ENCODE measurements at regions not wholly inside any gene's neighbourhood (a gene's known extent, or its start where the extent isn't known, plus 50 kb on each side); places are given as distances from the start of the nearest gene placed in this dataset.
"Not testable (repeated sequence)": the region's sequence is repeated elsewhere in the genome, so short reads cannot be mapped to it uniquely, and the experiment has no call there.

DNA sequence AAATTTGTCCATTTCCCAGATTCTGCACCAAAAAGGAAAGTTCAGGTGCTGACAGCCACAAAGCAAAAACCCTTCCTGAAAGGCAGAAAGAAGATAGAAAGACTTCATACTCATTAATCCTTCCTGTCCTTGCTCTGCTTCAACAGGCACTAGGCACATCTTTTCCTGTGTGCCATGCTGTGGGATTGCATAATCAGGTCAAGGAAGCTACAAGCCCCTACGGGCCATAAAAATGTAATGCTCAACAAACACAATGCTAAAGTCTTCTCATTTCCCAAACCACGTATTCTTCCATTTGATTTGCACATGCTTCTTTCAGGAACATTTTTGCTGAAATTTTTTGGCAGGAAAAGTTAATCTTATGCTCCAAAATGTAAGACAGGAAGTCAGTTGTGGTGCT, 710.9 kb upstream of the ZP4 start:
- not testable (repeated sequence) for DNase-seq (ENCODE audit: extremely low read depth in 1 of 2, low read depth in 1 of 2)

- no peak for DNase-seq (ENCODE audit: extremely low read depth in 1 of 2, low read depth in 1 of 2)
Measured at GRCh38 chr1:238596703-238597102, 706.0 kb upstream of the ZP4 start.

GRCh38 chr1:238592621-238593020, 701.9 kb upstream of the ZP4 start:
- no peak for DNase-seq (ENCODE audit: extremely low read depth in 1 of 2, low read depth in 1 of 2)

DNA sequence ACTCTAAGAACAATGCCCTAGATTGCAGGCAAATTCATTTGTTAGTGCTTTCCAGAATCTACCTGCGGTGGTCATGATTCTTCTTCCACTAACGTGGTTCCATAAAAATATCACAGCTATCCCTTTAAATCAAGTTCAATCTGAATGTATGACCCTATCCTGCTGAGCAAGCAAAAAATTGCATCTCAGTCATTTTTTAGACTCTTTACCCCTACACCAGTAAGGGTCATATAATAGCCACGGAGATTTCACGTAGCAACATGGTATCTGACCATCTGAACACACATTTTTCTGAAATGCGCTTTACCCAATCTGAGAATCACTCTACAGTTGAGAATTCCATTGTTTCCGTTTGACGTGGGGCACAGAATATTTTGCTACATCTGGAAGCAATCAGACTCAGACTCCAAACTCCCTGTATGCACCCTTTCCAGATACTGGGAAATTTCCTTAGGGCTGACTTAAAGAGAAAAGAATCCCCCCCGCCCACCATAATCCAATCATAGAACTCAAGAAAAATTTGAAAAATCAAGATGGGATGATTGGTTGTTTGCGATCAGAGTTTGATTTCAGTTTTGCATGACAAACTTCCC, 699.2 kb upstream of the ZP4 start:
- no peak for DNase-seq (ENCODE audit: extremely low read depth in 1 of 2, low read depth in 1 of 2)

GRCh38 chr1:238582816-238583215, 692.1 kb upstream of the ZP4 start:
- DNase-seq (ENCODE audit: extremely low read depth in 1 of 2, low read depth in 1 of 2): no peak

GRCh38 chr1:238581332-238581731, 690.6 kb upstream of the ZP4 start:
- DNase-seq (ENCODE audit: extremely low read depth in 1 of 2, low read depth in 1 of 2): no peak

GRCh38 chr1:238568735-238569134, 678.0 kb upstream of the ZP4 start:
- DNase-seq (ENCODE audit: extremely low read depth in 1 of 2, low read depth in 1 of 2): no peak

DNA sequence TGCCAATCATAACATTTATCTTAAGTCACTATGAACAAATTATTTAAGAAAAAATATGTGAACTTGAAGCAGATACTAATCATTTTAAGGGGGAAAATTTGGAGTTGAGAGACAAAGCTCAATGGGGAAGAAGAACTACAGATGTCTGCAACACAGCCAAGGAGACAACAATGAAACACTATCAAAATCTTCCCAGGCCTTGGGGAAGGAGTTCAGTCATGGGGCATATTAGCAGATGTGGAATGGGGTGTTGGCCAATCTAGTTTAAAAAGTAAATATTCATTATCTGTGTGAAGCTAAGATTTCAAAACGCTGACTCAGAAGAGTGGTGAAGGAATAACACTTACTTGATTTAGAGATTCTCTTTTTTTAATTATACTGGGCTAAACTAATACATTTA, 671.6 kb upstream of the ZP4 start:
- no peak for DNase-seq (ENCODE audit: extremely low read depth in 1 of 2, low read depth in 1 of 2)

DNA sequence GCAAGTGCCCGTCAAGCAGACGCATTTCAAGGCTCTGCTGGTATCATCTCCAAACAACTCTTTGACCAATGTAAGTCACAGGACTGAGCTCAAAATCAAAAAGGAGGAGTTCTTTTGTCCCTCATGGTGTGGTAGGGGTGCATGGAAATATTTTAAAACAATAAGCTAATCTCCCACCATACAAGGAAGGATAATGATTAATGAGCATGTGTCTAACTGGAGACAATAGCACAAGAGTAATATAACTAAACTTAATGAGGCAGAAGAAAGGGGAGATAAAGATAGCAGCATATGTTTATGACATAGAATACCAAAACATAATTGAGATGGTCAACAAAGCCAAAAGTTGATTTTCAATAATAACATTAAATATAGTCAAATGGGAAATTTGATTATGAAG, 668.0 kb upstream of the ZP4 start:
- no peak for DNase-seq (ENCODE audit: extremely low read depth in 1 of 2, low read depth in 1 of 2)

DNA sequence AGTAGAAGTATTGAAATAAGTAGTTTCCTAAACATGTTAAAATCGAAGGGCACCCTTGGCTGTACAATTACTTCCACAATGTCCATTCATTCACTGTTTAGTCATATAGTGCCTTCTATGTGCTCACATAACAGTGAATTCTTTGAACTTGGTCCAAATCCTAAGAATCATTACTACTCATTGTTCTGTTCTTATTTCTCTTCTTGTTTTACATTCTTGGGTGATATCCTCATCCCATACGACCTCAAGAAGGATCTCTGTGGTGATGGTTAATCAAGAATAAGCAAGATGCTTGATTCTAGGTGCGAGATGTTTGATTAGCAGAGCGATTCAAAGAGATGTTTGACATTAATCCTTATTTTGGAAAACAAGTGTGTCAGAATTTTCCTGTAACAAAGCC, 667.4 kb upstream of the ZP4 start:
- no peak for DNase-seq (ENCODE audit: extremely low read depth in 1 of 2, low read depth in 1 of 2)

DNA sequence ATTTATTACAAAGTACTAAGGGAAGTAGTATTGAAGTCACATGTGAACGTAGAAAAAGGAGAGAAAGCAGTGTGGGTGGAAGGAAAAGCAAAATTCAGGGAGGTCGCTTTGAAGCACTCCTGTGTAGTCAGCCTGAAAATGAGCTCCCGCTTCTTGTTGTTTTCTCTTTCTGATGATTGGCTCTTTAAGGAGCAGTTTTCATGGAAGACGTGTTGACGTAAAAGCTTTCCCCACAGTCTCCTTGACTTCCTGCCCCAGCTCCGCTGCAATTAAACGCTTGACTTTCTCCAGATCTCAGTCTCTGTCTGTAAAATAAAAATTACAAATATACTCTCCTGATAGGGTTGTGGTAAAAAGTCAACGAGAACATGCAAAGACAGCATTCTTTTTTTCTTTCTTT, 661.5 kb upstream of the ZP4 start:
- no peak for DNase-seq (ENCODE audit: extremely low read depth in 1 of 2, low read depth in 1 of 2)

DNA sequence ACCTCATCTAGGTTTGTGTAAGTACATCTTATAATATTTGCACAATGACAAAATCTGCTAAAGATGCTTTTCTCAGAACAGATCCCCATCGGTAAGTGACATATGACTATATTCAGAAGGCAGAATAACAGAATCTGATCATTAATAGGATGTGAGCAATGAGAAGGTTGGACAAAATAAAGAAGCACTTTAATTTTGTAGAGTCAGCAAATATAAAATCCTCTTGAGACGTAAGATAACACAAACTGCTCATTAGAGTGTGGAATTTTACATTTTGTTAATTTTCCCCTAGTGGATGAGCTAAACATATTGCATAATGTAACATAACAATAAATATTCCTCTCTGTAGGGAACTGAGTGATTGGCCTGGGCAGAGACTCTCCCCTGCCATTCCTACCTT, 658.4 kb upstream of the ZP4 start:
- no peak for DNase-seq (ENCODE audit: extremely low read depth in 1 of 2, low read depth in 1 of 2)

DNA sequence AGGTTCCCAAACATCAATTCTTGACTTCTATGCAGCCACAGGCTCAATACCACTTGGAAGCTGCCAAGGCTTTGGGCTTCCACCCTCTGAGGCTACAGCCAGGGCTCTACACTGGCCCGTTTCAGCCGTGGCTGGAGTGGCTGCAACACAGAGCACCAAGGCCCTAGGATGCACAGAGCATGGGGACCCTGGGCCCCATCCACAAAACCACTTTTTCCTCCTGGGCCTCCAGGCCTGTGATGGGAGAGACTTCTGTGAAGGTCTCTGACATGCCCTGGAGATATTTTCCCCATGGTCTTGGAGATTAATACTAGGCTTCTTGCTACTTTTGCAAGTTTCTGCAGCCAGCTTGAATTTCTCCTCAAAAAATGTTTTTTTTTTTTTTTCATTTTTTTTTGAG, 655.4 kb upstream of the ZP4 start:
- no peak for DNase-seq (ENCODE audit: extremely low read depth in 1 of 2, low read depth in 1 of 2)

DNA sequence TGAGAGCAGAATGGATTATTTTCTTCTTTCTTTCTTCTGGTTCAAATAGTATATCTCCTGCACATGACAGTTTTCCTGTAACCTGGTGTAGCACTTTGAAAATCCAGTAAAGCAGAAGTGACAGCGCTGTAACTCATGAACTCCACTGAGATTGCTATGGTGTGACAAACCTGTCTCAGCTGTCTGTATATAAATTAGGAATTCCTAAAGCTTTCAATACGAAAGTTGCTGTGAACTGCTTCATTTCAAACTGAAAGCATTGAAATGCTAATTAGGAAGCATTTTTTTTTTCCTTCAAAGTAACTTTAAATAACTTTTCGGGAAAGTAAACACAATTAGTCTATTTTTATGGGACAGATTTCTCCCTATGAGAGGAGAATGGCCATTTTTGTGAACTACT, 646.9 kb upstream of the ZP4 start:
- no peak for DNase-seq (ENCODE audit: extremely low read depth in 1 of 2, low read depth in 1 of 2)

DNA sequence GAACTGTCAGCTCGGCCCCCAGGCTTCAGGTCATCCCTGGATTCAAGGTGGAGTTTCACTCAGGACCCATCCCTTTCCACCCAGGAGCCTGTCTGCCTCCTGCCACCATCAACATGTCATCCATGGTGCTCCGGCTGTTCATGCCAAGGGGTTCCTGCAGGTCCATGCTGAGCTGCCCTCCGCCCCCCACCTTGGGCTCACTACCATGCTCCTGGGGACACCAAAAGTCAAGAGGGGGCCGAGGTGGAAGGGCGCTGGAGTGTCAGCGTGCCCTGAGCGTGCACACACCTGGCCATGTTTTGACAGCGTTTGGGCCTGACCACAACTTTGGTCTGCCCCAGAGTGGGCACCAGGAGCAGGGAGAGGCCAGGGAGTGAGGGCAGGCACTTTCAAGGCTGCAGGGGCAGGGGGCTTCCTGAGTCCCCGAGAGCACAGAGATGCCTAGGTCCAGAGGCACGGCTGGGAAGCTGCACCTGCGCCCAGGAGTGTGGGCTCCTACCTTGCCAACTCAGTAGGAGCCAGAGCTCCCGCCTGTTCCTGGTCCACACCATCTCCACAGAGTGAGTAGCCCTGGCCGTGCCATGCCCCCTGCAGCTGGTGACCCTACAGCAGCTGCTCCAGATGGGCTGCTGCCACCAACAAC, 639.6 kb upstream of the ZP4 start:
- no peak for DNase-seq (ENCODE audit: extremely low read depth in 1 of 2, low read depth in 1 of 2)

- no peak for DNase-seq (ENCODE audit: extremely low read depth in 1 of 2, low read depth in 1 of 2)
Measured at GRCh38 chr1:238517711-238518110, 627.0 kb upstream of the ZP4 start.

GRCh38 chr1:238501290-238501689, 610.6 kb upstream of the ZP4 start:
- DNase-seq (ENCODE audit: extremely low read depth in 1 of 2, low read depth in 1 of 2): no peak

DNA sequence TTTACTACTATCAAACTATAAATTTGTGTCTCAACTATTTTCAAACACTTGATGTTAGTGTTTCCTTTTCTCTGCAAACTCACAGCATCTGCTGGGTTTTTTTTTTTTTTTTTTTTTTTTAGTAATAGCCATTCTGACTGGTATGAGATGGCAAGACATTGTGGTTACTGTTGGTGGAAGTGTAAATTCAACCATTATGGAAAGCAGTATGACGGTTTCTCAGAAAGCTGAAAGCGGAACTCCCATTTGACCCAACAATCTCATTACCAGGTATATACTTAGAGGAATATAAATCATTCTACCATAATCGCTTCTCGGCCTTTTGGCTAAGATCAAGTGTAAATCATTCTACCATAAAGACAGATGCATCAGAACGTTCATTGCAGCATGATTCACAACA, 608.3 kb upstream of the ZP4 start:
- DNase-seq (ENCODE audit: extremely low read depth in 1 of 2, low read depth in 1 of 2): no peak

DNA sequence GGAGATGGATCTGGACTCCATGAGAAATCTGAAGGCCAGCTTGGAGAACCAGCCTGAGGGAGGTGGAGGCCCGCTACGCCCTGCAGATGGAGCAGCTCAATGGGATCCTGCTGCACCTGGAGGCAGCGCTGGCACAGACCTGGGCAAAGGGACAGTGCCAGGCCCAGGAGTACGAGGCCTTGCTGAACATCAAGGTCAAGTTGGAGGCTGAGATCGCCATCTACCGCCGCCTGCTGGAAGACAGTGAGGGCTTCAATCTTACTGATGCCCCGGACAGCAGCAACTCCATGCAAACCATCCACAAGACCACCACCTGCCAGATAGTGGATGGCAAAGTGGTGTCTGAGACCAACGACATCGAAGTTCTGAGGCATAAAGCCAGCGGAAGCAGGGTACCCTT, 601.5 kb upstream of the ZP4 start:
- no peak for DNase-seq (ENCODE audit: extremely low read depth in 1 of 2, low read depth in 1 of 2)

DNA sequence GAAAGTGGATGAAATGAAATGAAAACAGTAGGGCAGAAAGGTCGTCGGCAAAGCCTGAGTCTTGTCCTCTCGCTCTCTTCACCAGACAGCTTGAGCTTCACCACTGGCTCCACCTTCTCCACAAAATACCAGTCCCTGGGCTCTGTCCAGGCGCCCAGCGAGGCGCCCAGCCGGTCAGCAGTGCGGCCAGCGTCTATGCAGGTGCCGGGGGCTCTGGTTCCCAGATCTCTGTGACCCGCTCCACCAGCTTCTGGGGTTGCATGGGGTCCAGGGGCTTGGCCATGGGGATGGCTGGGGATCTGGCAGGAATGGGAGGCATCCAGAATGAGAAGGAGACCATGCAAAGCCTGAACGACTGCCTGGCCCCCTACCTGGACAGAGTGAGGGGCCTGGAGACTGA, 600.5 kb upstream of the ZP4 start:
- DNase-seq (ENCODE audit: extremely low read depth in 1 of 2, low read depth in 1 of 2): no peak

GRCh38 chr1:238489006-238489405, 598.3 kb upstream of the ZP4 start:
- no peak for DNase-seq (ENCODE audit: extremely low read depth in 1 of 2, low read depth in 1 of 2)

GRCh38 chr1:238488401-238488800, 597.7 kb upstream of the ZP4 start:
- no peak for DNase-seq (ENCODE audit: extremely low read depth in 1 of 2, low read depth in 1 of 2)

- DNase-seq (ENCODE audit: extremely low read depth in 1 of 2, low read depth in 1 of 2): no peak
Measured at GRCh38 chr1:238487931-238488330, 597.2 kb upstream of the ZP4 start.

All from activated CD8-positive, alpha-beta memory T cell treated with anti-CD3 and anti-CD28 coated beads for 1 hour (primary cell).